Breast epithelium (tissue), 4 donors: ENCODE measurements at regions not wholly inside any gene's neighbourhood (a gene's known extent, or its start where the extent isn't known, plus 50 kb on each side); places are given as distances from the start of the nearest gene placed in this dataset.

Experiments used
- DNase-seq, 2 donors: peaks; one replicate each; pipeline ENCODE4 v3.0.0-alpha.2; 2019; ENCODE audit warnings: low spot score in 2 of 2
- H3K27ac ChIP-seq, 2 donors: fragments of 200-600 bp; sonication (generic) in 1 of 2; one replicate each; pipeline ENCODE4 v1.5.1; 2016 to 2019; ENCODE audit warnings: mild to moderate bottlenecking in 1 of 2
- H3K27me3 ChIP-seq, 2 donors: fragments of 200-600 bp; sonication (generic) in 1 of 2; one replicate each; pipeline versions ENCODE4 v1.5.1 to v1.6.0; 2017 to 2019; ENCODE audit warnings: control low read depth in 1 of 2, mild to moderate bottlenecking in 1 of 2
- H3K36me3 ChIP-seq: fragments of 200-600 bp; one replicate; pipeline ENCODE4 v1.5.1; 2019
- H3K4me1 ChIP-seq, 2 donors: fragments of 200-600 bp; sonication (generic); one replicate each; pipeline ENCODE4 v1.5.1; 2016 to 2019; ENCODE audit warnings: control low read depth in 1 of 2
- H3K4me3 ChIP-seq, 3 donors: fragments of 200-600 bp; sonication (generic); 1 replicate in 2 of 3; 2 replicates in 1 of 3; pipeline ENCODE4 v1.5.1; 2016 to 2019; ENCODE audit warnings: mild to moderate bottlenecking in 3 of 3, moderate library complexity in 2 of 3
- H3K9me3 ChIP-seq, 2 donors: fragments of 200-600 bp; sonication (generic) in 1 of 2; one replicate each; pipeline ENCODE4 v1.5.1; 2016 to 2019; ENCODE audit warnings: control low read depth in 1 of 2
- POLR2A ChIP-seq: fragments of 450-650 bp; IDR thresholded peaks from one replicate; pipeline ENCODE4 v1.6.1; 2016; ENCODE audit warnings: antibody characterized with exemption, mild to moderate bottlenecking, moderate library complexity
- POLR2AphosphoS5 ChIP-seq, 3 donors: sonication (generic); formaldehyde crosslinking; IDR thresholded peaks; one replicate each; pipeline ENCODE4 v1.6.1; 2017; ENCODE audit warnings: antibody characterized with exemption in 3 of 3
- intact Hi-C: fragments of 100-400 bp; cut with DNase I; formaldehyde crosslinking; loops from one replicate; pipeline ENCODE4 v1.15.1; 2023; ENCODE audit warnings: low total_unique reads
- TF ChIP-seq, protein P1 (sequence below), 3 donors: fragments of 450-650 bp; IDR thresholded peaks; one replicate each; pipeline ENCODE4 v1.5.1; 2016 to 2017; ENCODE audit warnings: antibody characterized with exemption in 3 of 3, mild to moderate bottlenecking in 3 of 3, moderate library complexity in 3 of 3

- Histone ChIP-seq H3K27me3 (no peaks in the 10 kb centered on the region), H3K36me3 (no peaks in the 10 kb centered on the region), H3K4me1 (peaks cover 4 to 12% of the 10 kb centered on the region in 2 donors), H3K27ac (no peak overlapping the region), H3K4me3 (no peak overlapping the region), H3K9me3 (peaks cover 0 to 2% of the 10 kb centered on the region in 2 donors)
- DNase-seq: no peak
- TF ChIP-seq POLR2A (no peak), POLR2AphosphoS5 (IDR thresholded peaks at IDR 0.05) (no peak)
- TF ChIP-seq, protein P1, sequence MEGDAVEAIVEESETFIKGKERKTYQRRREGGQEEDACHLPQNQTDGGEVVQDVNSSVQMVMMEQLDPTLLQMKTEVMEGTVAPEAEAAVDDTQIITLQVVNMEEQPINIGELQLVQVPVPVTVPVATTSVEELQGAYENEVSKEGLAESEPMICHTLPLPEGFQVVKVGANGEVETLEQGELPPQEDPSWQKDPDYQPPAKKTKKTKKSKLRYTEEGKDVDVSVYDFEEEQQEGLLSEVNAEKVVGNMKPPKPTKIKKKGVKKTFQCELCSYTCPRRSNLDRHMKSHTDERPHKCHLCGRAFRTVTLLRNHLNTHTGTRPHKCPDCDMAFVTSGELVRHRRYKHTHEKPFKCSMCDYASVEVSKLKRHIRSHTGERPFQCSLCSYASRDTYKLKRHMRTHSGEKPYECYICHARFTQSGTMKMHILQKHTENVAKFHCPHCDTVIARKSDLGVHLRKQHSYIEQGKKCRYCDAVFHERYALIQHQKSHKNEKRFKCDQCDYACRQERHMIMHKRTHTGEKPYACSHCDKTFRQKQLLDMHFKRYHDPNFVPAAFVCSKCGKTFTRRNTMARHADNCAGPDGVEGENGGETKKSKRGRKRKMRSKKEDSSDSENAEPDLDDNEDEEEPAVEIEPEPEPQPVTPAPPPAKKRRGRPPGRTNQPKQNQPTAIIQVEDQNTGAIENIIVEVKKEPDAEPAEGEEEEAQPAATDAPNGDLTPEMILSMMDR (IDR thresholded peaks at IDR 0.05): no peak
- intact Hi-C loops: no loop called here
These were observed 62.7 kb upstream of the IGFBP3 start for GRCh38 chr7:45983720-45984255.

GRCh38 chr7:45982907-45983719 is 62.0 kb upstream of the IGFBP3 start:
- Histone ChIP-seq H3K27ac (no peak overlapping the region), H3K27me3 (no peaks in the 10 kb centered on the region), H3K9me3 (peaks cover 0 to 2% of the 10 kb centered on the region in 2 donors), H3K36me3 (no peaks in the 10 kb centered on the region), H3K4me1 (peaks cover 7 to 15% of the 10 kb centered on the region in 2 donors), H3K4me3 (no peak overlapping the region)
- TF ChIP-seq POLR2AphosphoS5 (IDR thresholded peaks at IDR 0.05): no peak
- TF ChIP-seq POLR2A: no peak
- TF ChIP-seq, protein P1 (IDR thresholded peaks at IDR 0.05): no peak
- DNase-seq: no peak
- intact Hi-C loops: no loop called here

DNA sequence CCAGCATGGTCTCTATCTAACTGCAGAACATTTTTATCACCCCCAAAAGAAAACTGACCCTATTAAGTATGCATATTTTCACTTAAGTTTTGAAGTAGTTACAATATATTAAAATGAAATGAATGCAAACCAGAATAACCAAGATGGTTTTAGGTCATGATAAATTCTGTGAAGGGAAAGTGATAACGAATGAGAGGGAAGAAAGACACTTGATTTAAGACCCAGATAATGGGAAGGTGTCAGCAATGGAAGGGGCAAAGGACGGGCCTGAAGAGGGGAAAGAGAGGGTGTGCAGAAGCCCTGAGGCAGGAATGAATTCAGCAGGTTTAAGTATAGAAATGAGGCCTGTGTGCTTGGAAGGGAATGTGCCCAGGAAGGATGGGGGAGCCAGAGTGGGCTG is 61.1 kb upstream of the IGFBP3 start:
- H3K27ac ChIP-seq: no peak overlapping the region
- intact Hi-C loops: no loop called here
- H3K4me1 ChIP-seq: peaks cover 7 to 15% of the 10 kb centered on the region in 2 donors
- no peak overlapping the region for H3K4me3 ChIP-seq
- no peak for DNase-seq
- no peaks in the 10 kb centered on the region for H3K27me3 ChIP-seq
- peaks cover 0 to 2% of the 10 kb centered on the region in 2 donors for H3K9me3 ChIP-seq
- H3K36me3 ChIP-seq: no peaks in the 10 kb centered on the region
- TF ChIP-seq POLR2AphosphoS5 (IDR thresholded peaks at IDR 0.05): no peak

DNA sequence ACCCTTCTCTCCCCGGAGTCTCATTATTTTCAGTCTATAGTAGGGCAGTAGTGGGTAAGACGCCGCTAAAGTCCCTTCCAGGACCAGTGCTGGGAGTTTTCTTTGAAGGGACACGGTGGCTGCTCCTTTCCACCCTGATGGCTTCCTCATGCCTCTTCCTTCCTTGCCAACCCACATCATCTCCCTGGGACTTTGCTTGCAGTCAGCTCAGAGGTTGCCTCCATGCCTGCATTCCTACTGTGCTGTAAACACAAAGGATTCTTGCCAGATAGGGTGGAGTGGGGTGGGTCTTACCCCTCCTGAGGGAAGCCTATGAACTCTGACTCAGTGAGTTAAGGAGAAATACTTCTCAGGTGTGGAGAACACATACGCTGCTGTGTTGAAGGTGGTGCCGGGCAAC is 59.9 kb upstream of the IGFBP3 start:
- no peaks in the 10 kb centered on the region for H3K27me3 ChIP-seq
- no peak for DNase-seq
- intact Hi-C loops: no loop called here
- peaks cover 0 to 2% of the 10 kb centered on the region in 2 donors for H3K9me3 ChIP-seq
- H3K4me3 ChIP-seq: no peak overlapping the region
- H3K36me3 ChIP-seq: no peaks in the 10 kb centered on the region
- H3K27ac ChIP-seq: no peak overlapping the region
- TF ChIP-seq POLR2AphosphoS5 (IDR thresholded peaks at IDR 0.05): no peak
- TF ChIP-seq, protein P1 (IDR thresholded peaks at IDR 0.05): no peak
- no peak for TF ChIP-seq POLR2A
- peaks cover 7 to 15% of the 10 kb centered on the region in 2 donors for H3K4me1 ChIP-seq

GRCh38 chr7:45980181-45980905 is 59.3 kb upstream of the IGFBP3 start:
- H3K4me3 ChIP-seq: no peak overlapping the region
- no peaks in the 10 kb centered on the region for H3K27me3 ChIP-seq
- TF ChIP-seq POLR2AphosphoS5 (IDR thresholded peaks at IDR 0.05) (no peak), POLR2A (no peak)
- TF ChIP-seq, protein P1 (IDR thresholded peaks at IDR 0.05): no peak
- H3K36me3 ChIP-seq: no peaks in the 10 kb centered on the region
- peaks cover 7 to 15% of the 10 kb centered on the region in 2 donors for H3K4me1 ChIP-seq
- peak overlapping the region in 1 of 2 donors; percentile 92 for H3K27ac ChIP-seq
- no peak for DNase-seq
- peaks cover 0 to 2% of the 10 kb centered on the region in 2 donors for H3K9me3 ChIP-seq
- intact Hi-C loops: no loop called here
